Panc1 (cell line): ENCODE measurements at regions not wholly inside any gene's neighbourhood (a gene's known extent, or its start where the extent isn't known, plus 50 kb on each side); places are given as distances from the start of the nearest gene placed in this dataset.

Experiments used
- CTCF ChIP-seq: fragments of 450-650 bp; IDR thresholded peaks from 2 replicates; pipeline ENCODE4 v1.5.1; 2017; ENCODE audit warnings: mild to moderate bottlenecking
- REST ChIP-seq, 2 experiments: IDR thresholded peaks; 2 replicates each; pipeline ENCODE4 v1.6.1; 2011 to 2012; ENCODE audit warnings: low read depth in 2 of 2, control low read depth in 1 of 2, low read length in 1 of 2, mild to moderate bottlenecking in 1 of 2, moderate library complexity in 1 of 2; ENCODE audit not compliant: insufficient read depth in 1 of 2
- SIN3A ChIP-seq: IDR thresholded peaks from 2 replicates; pipeline ENCODE4 v1.6.1; 2012; ENCODE audit warnings: low read depth, mild to moderate bottlenecking, low read length, moderate library complexity, borderline replicate concordance; ENCODE audit not compliant: insufficient read depth

DNA sequence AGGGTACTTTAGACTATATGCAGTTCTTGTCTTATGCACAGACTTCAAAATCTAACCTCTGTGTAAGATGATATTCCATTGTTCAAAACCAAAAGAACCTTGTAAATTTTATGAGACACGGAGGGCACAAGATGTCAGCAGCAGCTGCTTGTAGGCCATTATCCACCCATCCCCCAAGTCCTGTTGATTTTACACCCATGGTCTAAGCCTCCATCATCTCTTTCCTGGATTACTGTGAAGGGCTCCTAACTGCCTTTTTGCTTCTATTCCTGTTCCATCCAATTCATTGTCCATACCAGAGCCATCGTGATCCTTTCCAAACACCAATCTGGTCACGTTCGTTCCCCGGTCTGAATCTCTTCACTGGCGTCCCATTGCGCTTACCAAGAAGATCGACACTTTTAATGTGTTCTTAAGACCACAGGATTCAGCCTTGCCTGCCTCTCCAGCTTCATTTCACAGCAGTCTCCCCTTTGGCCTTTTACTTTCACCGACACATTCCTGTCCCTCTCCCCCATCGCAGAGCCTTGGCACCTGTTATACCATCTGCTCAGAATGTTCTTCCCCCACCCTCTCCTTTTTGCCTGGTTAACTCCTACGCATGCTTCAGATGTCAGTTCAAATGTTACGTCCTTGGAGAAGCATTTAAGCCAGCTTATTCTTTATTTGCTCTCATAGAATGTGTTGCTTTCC is 107.3 kb upstream of the POU3F1 start:
- TF ChIP-seq CTCF (no peak), SIN3A (no peak), REST (IDR thresholded peaks at IDR 0.05; ENCODE audit: insufficient read depth in 1 of 2, low read depth in 2 of 2, low read length in 1 of 2) (no peak)
